Superior temporal gyrus (tissue), 1 donor: ENCODE measurements at regions not wholly inside any gene's neighbourhood (a gene's known extent, or its start where the extent isn't known, plus 50 kb on each side); places are given as distances from the start of the nearest gene placed in this dataset.

Experiments
- DNase-seq: peaks from one replicate; pipeline ENCODE4 v3.0.0-alpha.2; 2016; ENCODE audit errors: extremely low spot score

GRCh38 chr9:80380301-80380700, 808.5 kb downstream of the TLE4 start:
- no peak for DNase-seq

- peak; percentile 37 for DNase-seq
Observed at GRCh38 chr9:80378669-80379293, 807.0 kb downstream of the TLE4 start.

GRCh38 chr9:80376180-80376579, 804.4 kb downstream of the TLE4 start:
- no peak for DNase-seq

GRCh38 chr9:80375477-80375876, 803.7 kb downstream of the TLE4 start:
- no peak for DNase-seq

GRCh38 chr9:80369641-80370040, 797.9 kb downstream of the TLE4 start:
- no peak for DNase-seq

- DNase-seq, result no peak
Observed at GRCh38 chr9:80366626-80367025, 794.9 kb downstream of the TLE4 start.

- DNase-seq, result no peak
Observed at GRCh38 chr9:80359941-80360881, 788.4 kb downstream of the TLE4 start.

GRCh38 chr9:80359291-80359690, 787.5 kb downstream of the TLE4 start:
- no peak for DNase-seq

GRCh38 chr9:80352967-80353366, 781.2 kb downstream of the TLE4 start:
- DNase-seq, result no peak

GRCh38 chr9:80351612-80352011, 779.8 kb downstream of the TLE4 start:
- DNase-seq, result no peak

- DNase-seq, result no peak
Observed at GRCh38 chr9:80326105-80326504, 754.3 kb downstream of the TLE4 start.

GRCh38 chr9:80320916-80321315, 749.2 kb downstream of the TLE4 start:
- DNase-seq, result no peak

- DNase-seq, result no peak
Observed at GRCh38 chr9:80320480-80320879, 748.7 kb downstream of the TLE4 start.

- DNase-seq, result no peak
Observed at GRCh38 chr9:80305136-80305535, 733.4 kb downstream of the TLE4 start.

- no peak for DNase-seq
Observed at GRCh38 chr9:80294955-80295354, 723.2 kb downstream of the TLE4 start.

GRCh38 chr9:80294318-80294717, 722.6 kb downstream of the TLE4 start:
- DNase-seq, result no peak

GRCh38 chr9:80292231-80292630, 720.5 kb downstream of the TLE4 start:
- no peak for DNase-seq

- DNase-seq, result peak; percentile 51
Observed at GRCh38 chr9:80285326-80285725, 713.6 kb downstream of the TLE4 start.

GRCh38 chr9:80282766-80283165, 711.0 kb downstream of the TLE4 start:
- no peak for DNase-seq

- no peak for DNase-seq
Observed at GRCh38 chr9:80259079-80259478, 687.3 kb downstream of the TLE4 start.

- DNase-seq, result no peak
Observed at GRCh38 chr9:80251778-80252177, 680.0 kb downstream of the TLE4 start.

- no peak for DNase-seq
Observed at GRCh38 chr9:80242022-80242421, 670.3 kb downstream of the TLE4 start.

GRCh38 chr9:80235752-80236151, 664.0 kb downstream of the TLE4 start:
- DNase-seq, result no peak
